ENCODE measurements at regions not wholly inside any gene's neighbourhood (a gene's known extent, or its start where the extent isn't known, plus 50 kb on each side); places are given as distances from the start of the nearest gene placed in this dataset.
A peak's percentile ranks its signal among the peaks of the same experiment; 100 is the strongest.
"Not testable (repeated sequence)": the region's sequence is repeated elsewhere in the genome, so short reads cannot be mapped to it uniquely, and the experiment has no call there.

GRCh38 chr12:114508529-114509129, 102.7 kb upstream of the TBX5 start:
- Histone ChIP-seq H3K27ac (ENCODE audit: insufficient read depth, low read length, poor library complexity, severe bottlenecking) (no peak overlapping the region), H3K4me3 (ENCODE audit: insufficient read depth, low read depth, low read length, poor library complexity, severe bottlenecking) (no peak overlapping the region), H3K27me3 (replicated peaks; ENCODE audit: control insufficient read depth, insufficient read depth, low read length, poor library complexity, severe bottlenecking) (no peaks in the 10 kb centered on the region), H3K36me3 (ENCODE audit: control insufficient read depth, insufficient read depth, low read length) (no peaks in the 10 kb centered on the region), H3K9me3 (ENCODE audit: control insufficient read depth, low read length) (no peaks in the 10 kb centered on the region), H3K4me1 (ENCODE audit: control insufficient read depth, insufficient read depth, low read length, poor library complexity, severe bottlenecking) (no peaks in the 10 kb centered on the region)
- peak; percentile 1 to 17 (median 2) for DNase-seq

- H3K4me3 ChIP-seq (ENCODE audit: insufficient read depth, low read depth, low read length, poor library complexity, severe bottlenecking), result no peak overlapping the region
- no peaks in the 10 kb centered on the region for H3K4me1 ChIP-seq (ENCODE audit: control insufficient read depth, insufficient read depth, low read length, poor library complexity, severe bottlenecking)
- DNase-seq, result no peak
- H3K36me3 ChIP-seq (ENCODE audit: control insufficient read depth, insufficient read depth, low read length), result no peaks in the 10 kb centered on the region
- no peaks in the 10 kb centered on the region for H3K27me3 ChIP-seq (replicated peaks; ENCODE audit: control insufficient read depth, insufficient read depth, low read length, poor library complexity, severe bottlenecking)
- H3K27ac ChIP-seq (ENCODE audit: insufficient read depth, low read length, poor library complexity, severe bottlenecking), result no peak overlapping the region
- no peaks in the 10 kb centered on the region for H3K9me3 ChIP-seq (ENCODE audit: control insufficient read depth, low read length)
Observed at GRCh38 chr12:114506651-114507050, 100.7 kb upstream of the TBX5 start.

GRCh38 chr12:114504311-114504710, 98.4 kb upstream of the TBX5 start:
- no peak for DNase-seq
- no peaks in the 10 kb centered on the region for H3K27me3 ChIP-seq (replicated peaks; ENCODE audit: control insufficient read depth, insufficient read depth, low read length, poor library complexity, severe bottlenecking)
- no peaks in the 10 kb centered on the region for H3K4me1 ChIP-seq (ENCODE audit: control insufficient read depth, insufficient read depth, low read length, poor library complexity, severe bottlenecking)
- H3K4me3 ChIP-seq (ENCODE audit: insufficient read depth, low read depth, low read length, poor library complexity, severe bottlenecking), result no peak overlapping the region
- no peaks in the 10 kb centered on the region for H3K36me3 ChIP-seq (ENCODE audit: control insufficient read depth, insufficient read depth, low read length)
- H3K9me3 ChIP-seq (ENCODE audit: control insufficient read depth, low read length), result no peaks in the 10 kb centered on the region
- no peak overlapping the region for H3K27ac ChIP-seq (ENCODE audit: insufficient read depth, low read length, poor library complexity, severe bottlenecking)

- H3K4me3 ChIP-seq (ENCODE audit: insufficient read depth, low read depth, low read length, poor library complexity, severe bottlenecking), result no peak overlapping the region
- no peaks in the 10 kb centered on the region for H3K36me3 ChIP-seq (ENCODE audit: control insufficient read depth, insufficient read depth, low read length)
- DNase-seq, result no peak
- no peaks in the 10 kb centered on the region for H3K9me3 ChIP-seq (ENCODE audit: control insufficient read depth, low read length)
- H3K4me1 ChIP-seq (ENCODE audit: control insufficient read depth, insufficient read depth, low read length, poor library complexity, severe bottlenecking), result no peaks in the 10 kb centered on the region
- no peaks in the 10 kb centered on the region for H3K27me3 ChIP-seq (replicated peaks; ENCODE audit: control insufficient read depth, insufficient read depth, low read length, poor library complexity, severe bottlenecking)
- H3K27ac ChIP-seq (ENCODE audit: insufficient read depth, low read length, poor library complexity, severe bottlenecking), result no peak overlapping the region
Observed at GRCh38 chr12:114501474-114501807, 95.5 kb upstream of the TBX5 start.

- Histone ChIP-seq H3K4me3 (ENCODE audit: insufficient read depth, low read depth, low read length, poor library complexity, severe bottlenecking) (no peak overlapping the region), H3K27ac (ENCODE audit: insufficient read depth, low read length, poor library complexity, severe bottlenecking) (no peak overlapping the region)
Observed at GRCh38 chr12:114500775-114501473, 95.0 kb upstream of the TBX5 start.

GRCh38 chr12:114500131-114500530, 94.2 kb upstream of the TBX5 start:
- Histone ChIP-seq H3K27me3 (replicated peaks; ENCODE audit: control insufficient read depth, insufficient read depth, low read length, poor library complexity, severe bottlenecking) (no peaks in the 10 kb centered on the region), H3K9me3 (ENCODE audit: control insufficient read depth, low read length) (no peaks in the 10 kb centered on the region), H3K27ac (ENCODE audit: insufficient read depth, low read length, poor library complexity, severe bottlenecking) (no peak overlapping the region), H3K36me3 (ENCODE audit: control insufficient read depth, insufficient read depth, low read length) (no peaks in the 10 kb centered on the region), H3K4me1 (ENCODE audit: control insufficient read depth, insufficient read depth, low read length, poor library complexity, severe bottlenecking) (no peaks in the 10 kb centered on the region), H3K4me3 (ENCODE audit: insufficient read depth, low read depth, low read length, poor library complexity, severe bottlenecking) (no peak overlapping the region)
- DNase-seq, result no peak

More at GRCh38 chr12:114500775-114501473, 95.0 kb upstream of the TBX5 start:
- Histone ChIP-seq H3K9me3 (ENCODE audit: control insufficient read depth, low read length) (no peaks in the 10 kb centered on the region), H3K27me3 (replicated peaks; ENCODE audit: control insufficient read depth, insufficient read depth, low read length, poor library complexity, severe bottlenecking) (no peaks in the 10 kb centered on the region), H3K36me3 (ENCODE audit: control insufficient read depth, insufficient read depth, low read length) (no peaks in the 10 kb centered on the region), H3K4me1 (ENCODE audit: control insufficient read depth, insufficient read depth, low read length, poor library complexity, severe bottlenecking) (no peaks in the 10 kb centered on the region)
- DNase-seq, result no peak

GRCh38 chr12:114499338-114499737, 93.4 kb upstream of the TBX5 start:
- Histone ChIP-seq H3K4me1 (ENCODE audit: control insufficient read depth, insufficient read depth, low read length, poor library complexity, severe bottlenecking) (no peaks in the 10 kb centered on the region), H3K4me3 (ENCODE audit: insufficient read depth, low read depth, low read length, poor library complexity, severe bottlenecking) (no peak overlapping the region), H3K9me3 (ENCODE audit: control insufficient read depth, low read length) (no peaks in the 10 kb centered on the region), H3K36me3 (ENCODE audit: control insufficient read depth, insufficient read depth, low read length) (no peaks in the 10 kb centered on the region), H3K27ac (ENCODE audit: insufficient read depth, low read length, poor library complexity, severe bottlenecking) (no peak overlapping the region), H3K27me3 (replicated peaks; ENCODE audit: control insufficient read depth, insufficient read depth, low read length, poor library complexity, severe bottlenecking) (no peaks in the 10 kb centered on the region)
- DNase-seq, result no peak

GRCh38 chr12:114491916-114492315, 86.0 kb upstream of the TBX5 start:
- Histone ChIP-seq H3K27me3 (replicated peaks; ENCODE audit: control insufficient read depth, insufficient read depth, low read length, poor library complexity, severe bottlenecking) (no peaks in the 10 kb centered on the region), H3K27ac (ENCODE audit: insufficient read depth, low read length, poor library complexity, severe bottlenecking) (no peak overlapping the region), H3K9me3 (ENCODE audit: control insufficient read depth, low read length) (no peaks in the 10 kb centered on the region), H3K4me1 (ENCODE audit: control insufficient read depth, insufficient read depth, low read length, poor library complexity, severe bottlenecking) (no peaks in the 10 kb centered on the region), H3K4me3 (ENCODE audit: insufficient read depth, low read depth, low read length, poor library complexity, severe bottlenecking) (no peak overlapping the region), H3K36me3 (ENCODE audit: control insufficient read depth, insufficient read depth, low read length) (no peaks in the 10 kb centered on the region)
- no peak for DNase-seq

- not testable (repeated sequence) for H3K36me3 ChIP-seq (ENCODE audit: control insufficient read depth, insufficient read depth, low read length); H3K4me1 ChIP-seq (ENCODE audit: control insufficient read depth, insufficient read depth, low read length, poor library complexity, severe bottlenecking); H3K9me3 ChIP-seq (ENCODE audit: control insufficient read depth, low read length); DNase-seq; H3K4me3 ChIP-seq (ENCODE audit: insufficient read depth, low read depth, low read length, poor library complexity, severe bottlenecking); H3K27ac ChIP-seq (ENCODE audit: insufficient read depth, low read length, poor library complexity, severe bottlenecking)
- peaks cover 14% of the 10 kb centered on the region for H3K27me3 ChIP-seq (replicated peaks; ENCODE audit: control insufficient read depth, insufficient read depth, low read length, poor library complexity, severe bottlenecking)
Observed at GRCh38 chr12:114484822-114485459, 79.0 kb upstream of the TBX5 start.

GRCh38 chr12:114483996-114484395, 78.1 kb upstream of the TBX5 start:
- Histone ChIP-seq H3K4me3 (ENCODE audit: insufficient read depth, low read depth, low read length, poor library complexity, severe bottlenecking) (no peak overlapping the region), H3K9me3 (ENCODE audit: control insufficient read depth, low read length) (no peaks in the 10 kb centered on the region), H3K36me3 (ENCODE audit: control insufficient read depth, insufficient read depth, low read length) (no peaks in the 10 kb centered on the region), H3K27me3 (replicated peaks; ENCODE audit: control insufficient read depth, insufficient read depth, low read length, poor library complexity, severe bottlenecking) (peaks cover 21% of the 10 kb centered on the region), H3K27ac (ENCODE audit: insufficient read depth, low read length, poor library complexity, severe bottlenecking) (no peak overlapping the region), H3K4me1 (ENCODE audit: control insufficient read depth, insufficient read depth, low read length, poor library complexity, severe bottlenecking) (peaks cover 6% of the 10 kb centered on the region)
- no peak for DNase-seq

Measured in effector memory CD4-positive, alpha-beta T cell (primary cell).